ENCODE measurements at regions not wholly inside any gene's neighbourhood (a gene's known extent, or its start where the extent isn't known, plus 50 kb on each side); places are given as distances from the start of the nearest gene placed in this dataset.

DNA sequence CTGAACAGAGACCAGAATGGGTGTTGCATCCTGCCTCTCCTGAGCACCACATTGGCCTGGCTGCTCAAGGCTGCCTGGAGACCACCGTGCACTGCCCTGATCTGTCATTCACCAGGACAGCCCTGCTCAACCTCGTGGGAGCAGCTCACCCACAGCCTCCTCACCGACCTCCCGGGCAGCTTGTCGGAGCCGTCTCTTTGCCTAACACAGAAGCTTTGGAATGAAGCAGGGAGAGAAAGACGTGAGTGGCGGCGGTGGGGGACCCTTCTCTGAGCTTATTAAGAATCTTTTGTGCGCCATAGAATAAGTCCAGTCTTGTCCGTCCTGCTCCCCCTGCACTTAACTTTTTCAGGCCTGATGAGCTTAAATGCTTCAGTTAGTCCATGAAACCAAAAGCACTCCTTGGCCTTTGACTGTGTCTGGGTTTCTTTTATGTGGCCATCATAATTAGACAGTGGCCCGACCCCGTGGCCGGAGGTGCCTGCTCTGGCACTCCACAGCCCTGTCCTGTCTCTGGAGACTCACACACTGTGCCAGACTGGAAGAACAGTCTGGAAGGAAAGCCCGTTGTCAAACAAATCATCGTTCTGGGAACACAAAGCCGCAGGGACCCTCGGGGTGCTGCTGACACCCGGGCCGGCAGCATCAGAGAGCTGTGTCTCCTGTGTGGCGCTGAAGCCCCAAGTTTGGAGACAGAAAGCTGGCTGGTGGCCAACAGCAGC lies 192.8 kb downstream of the BCOR start:
- H2AFZ ChIP-seq (ENCODE audit: low read depth): no peak overlapping the region
- no peak overlapping the region for H3K27ac ChIP-seq
- H3K27me3 ChIP-seq (ENCODE audit: insufficient read depth, low read depth): no peaks in the 10 kb centered on the region
- H3K36me3 ChIP-seq (ENCODE audit: insufficient read depth): no peaks in the 10 kb centered on the region
- no peak overlapping the region for H3K4me3 ChIP-seq (IDR thresholded peaks at IDR 0.05; ENCODE audit: insufficient read depth, low read depth, low read length)
- H3K79me2 ChIP-seq (ENCODE audit: insufficient read depth, low read depth): no peaks in the 10 kb centered on the region
- H3K4me2 ChIP-seq: no peak overlapping the region
- H3K9ac ChIP-seq: no peak overlapping the region
- no peaks in the 10 kb centered on the region for H4K20me1 ChIP-seq (ENCODE audit: insufficient read depth)
- H3K4me1 ChIP-seq (ENCODE audit: low read depth, poor library complexity, severe bottlenecking): no peaks in the 10 kb centered on the region
- TF ChIP-seq, protein P1, sequence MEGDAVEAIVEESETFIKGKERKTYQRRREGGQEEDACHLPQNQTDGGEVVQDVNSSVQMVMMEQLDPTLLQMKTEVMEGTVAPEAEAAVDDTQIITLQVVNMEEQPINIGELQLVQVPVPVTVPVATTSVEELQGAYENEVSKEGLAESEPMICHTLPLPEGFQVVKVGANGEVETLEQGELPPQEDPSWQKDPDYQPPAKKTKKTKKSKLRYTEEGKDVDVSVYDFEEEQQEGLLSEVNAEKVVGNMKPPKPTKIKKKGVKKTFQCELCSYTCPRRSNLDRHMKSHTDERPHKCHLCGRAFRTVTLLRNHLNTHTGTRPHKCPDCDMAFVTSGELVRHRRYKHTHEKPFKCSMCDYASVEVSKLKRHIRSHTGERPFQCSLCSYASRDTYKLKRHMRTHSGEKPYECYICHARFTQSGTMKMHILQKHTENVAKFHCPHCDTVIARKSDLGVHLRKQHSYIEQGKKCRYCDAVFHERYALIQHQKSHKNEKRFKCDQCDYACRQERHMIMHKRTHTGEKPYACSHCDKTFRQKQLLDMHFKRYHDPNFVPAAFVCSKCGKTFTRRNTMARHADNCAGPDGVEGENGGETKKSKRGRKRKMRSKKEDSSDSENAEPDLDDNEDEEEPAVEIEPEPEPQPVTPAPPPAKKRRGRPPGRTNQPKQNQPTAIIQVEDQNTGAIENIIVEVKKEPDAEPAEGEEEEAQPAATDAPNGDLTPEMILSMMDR (conservative IDR thresholded peaks at IDR 0.05; ENCODE audit: low read depth, low read length): no peak

DNA sequence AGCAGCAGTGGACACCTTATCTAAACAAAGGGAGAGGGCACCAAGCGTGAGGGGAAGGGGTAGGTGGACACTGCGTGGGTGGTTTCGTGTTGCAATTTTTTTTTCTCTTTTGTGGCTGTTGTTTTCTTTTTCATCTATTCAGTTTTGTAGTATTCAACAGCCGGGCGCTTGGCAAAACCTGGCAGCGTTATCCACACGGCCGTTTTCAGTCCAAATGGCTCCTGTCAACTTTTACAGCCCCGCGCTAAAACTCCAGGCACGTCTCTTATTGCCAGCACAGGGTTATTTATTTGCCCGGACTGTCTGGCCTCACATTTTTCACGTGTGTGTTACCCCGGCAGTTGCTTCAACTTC lies 192.2 kb downstream of the BCOR start:
- no peaks in the 10 kb centered on the region for H3K36me3 ChIP-seq (ENCODE audit: insufficient read depth)
- no peak overlapping the region for H3K9ac ChIP-seq
- no peak overlapping the region for H2AFZ ChIP-seq (ENCODE audit: low read depth)
- H3K79me2 ChIP-seq (ENCODE audit: insufficient read depth, low read depth): no peaks in the 10 kb centered on the region
- TF ChIP-seq, protein P1 (conservative IDR thresholded peaks at IDR 0.05; ENCODE audit: low read depth, low read length): no peak
- no peaks in the 10 kb centered on the region for H3K4me1 ChIP-seq (ENCODE audit: low read depth, poor library complexity, severe bottlenecking)
- no peak overlapping the region for H3K27ac ChIP-seq
- no peak overlapping the region for H3K4me2 ChIP-seq
- H3K4me3 ChIP-seq (IDR thresholded peaks at IDR 0.05; ENCODE audit: insufficient read depth, low read depth, low read length): no peak overlapping the region
- H3K27me3 ChIP-seq (ENCODE audit: insufficient read depth, low read depth): no peaks in the 10 kb centered on the region
- H4K20me1 ChIP-seq (ENCODE audit: insufficient read depth): no peaks in the 10 kb centered on the region

DNA sequence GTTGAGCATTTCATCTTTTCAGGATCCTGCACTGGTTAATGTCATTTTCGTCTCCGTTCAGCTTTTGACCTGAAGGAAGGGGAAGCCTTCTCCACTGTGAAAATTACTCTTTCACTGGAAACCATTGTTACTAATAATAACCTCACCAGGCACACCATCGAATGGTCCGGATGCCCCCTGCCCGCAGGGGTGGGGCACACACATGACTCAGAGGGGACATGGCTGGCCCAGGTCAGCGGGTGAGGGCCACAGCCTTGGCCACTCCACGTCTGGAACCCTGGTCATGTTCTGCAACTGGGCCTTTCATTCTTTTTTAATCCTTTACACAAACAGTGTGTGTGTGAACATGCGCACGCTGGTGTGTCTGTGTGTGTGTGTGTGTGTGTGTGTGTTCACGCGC lies 191.8 kb downstream of the BCOR start:
- no peak overlapping the region for H3K4me3 ChIP-seq (IDR thresholded peaks at IDR 0.05; ENCODE audit: insufficient read depth, low read depth, low read length)
- no peak overlapping the region for H2AFZ ChIP-seq (ENCODE audit: low read depth)
- TF ChIP-seq, protein P1 (conservative IDR thresholded peaks at IDR 0.05; ENCODE audit: low read depth, low read length): no peak
- H3K4me1 ChIP-seq (ENCODE audit: low read depth, poor library complexity, severe bottlenecking): no peaks in the 10 kb centered on the region
- H3K79me2 ChIP-seq (ENCODE audit: insufficient read depth, low read depth): no peaks in the 10 kb centered on the region
- no peak overlapping the region for H3K27ac ChIP-seq
- no peak overlapping the region for H3K4me2 ChIP-seq
- H4K20me1 ChIP-seq (ENCODE audit: insufficient read depth): no peaks in the 10 kb centered on the region
- no peak overlapping the region for H3K9ac ChIP-seq
- no peaks in the 10 kb centered on the region for H3K36me3 ChIP-seq (ENCODE audit: insufficient read depth)
- H3K27me3 ChIP-seq (ENCODE audit: insufficient read depth, low read depth): no peaks in the 10 kb centered on the region

DNA sequence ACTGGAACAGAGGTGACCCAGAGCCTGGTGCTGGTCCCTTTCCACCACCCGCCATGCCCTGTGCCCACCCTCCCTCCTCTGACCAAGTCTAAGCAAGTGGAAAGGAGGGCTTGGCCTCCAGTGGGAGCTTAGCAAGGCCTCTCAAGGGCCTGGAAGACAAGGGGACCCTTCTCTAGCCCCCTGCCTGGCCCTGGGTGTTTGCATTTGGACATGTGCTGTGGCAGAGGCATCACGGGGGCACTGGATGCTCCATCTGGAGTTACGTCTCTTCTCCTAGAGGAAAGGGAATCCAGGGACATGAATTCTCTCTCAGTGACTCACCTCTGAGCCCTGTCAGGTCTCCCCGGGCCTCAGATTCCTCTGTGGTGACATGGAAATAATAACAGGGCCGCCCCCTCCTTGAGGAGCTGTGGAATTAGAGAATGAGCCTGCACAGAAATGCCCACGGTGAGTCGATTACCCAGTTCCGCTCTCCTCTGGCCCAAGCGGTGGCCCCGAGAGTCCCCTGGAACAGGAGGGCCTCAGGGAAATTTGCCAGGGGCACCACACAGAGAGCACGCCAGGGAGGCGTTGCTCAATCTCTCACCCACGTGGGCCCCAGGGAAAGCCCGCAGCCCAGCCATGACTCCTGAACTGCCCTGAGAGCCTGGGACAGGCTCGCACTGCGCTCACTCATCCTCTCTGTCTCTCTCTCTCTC lies 189.6 kb downstream of the BCOR start:
- H2AFZ ChIP-seq (ENCODE audit: low read depth): no peak overlapping the region
- no peaks in the 10 kb centered on the region for H3K36me3 ChIP-seq (ENCODE audit: insufficient read depth)
- H3K27ac ChIP-seq: no peak overlapping the region
- TF ChIP-seq, protein P1 (conservative IDR thresholded peaks at IDR 0.05; ENCODE audit: low read depth, low read length): no peak
- H3K79me2 ChIP-seq (ENCODE audit: insufficient read depth, low read depth): no peaks in the 10 kb centered on the region
- H3K27me3 ChIP-seq (ENCODE audit: insufficient read depth, low read depth): no peaks in the 10 kb centered on the region
- H3K4me2 ChIP-seq: no peak overlapping the region
- H4K20me1 ChIP-seq (ENCODE audit: insufficient read depth): no peaks in the 10 kb centered on the region
- H3K4me3 ChIP-seq (IDR thresholded peaks at IDR 0.05; ENCODE audit: insufficient read depth, low read depth, low read length): no peak overlapping the region
- H3K9ac ChIP-seq: no peak overlapping the region
- no peaks in the 10 kb centered on the region for H3K4me1 ChIP-seq (ENCODE audit: low read depth, poor library complexity, severe bottlenecking)
